ENCODE measurements at regions not wholly inside any gene's neighbourhood (a gene's known extent, or its start where the extent isn't known, plus 50 kb on each side); places are given as distances from the start of the nearest gene placed in this dataset.

- H3K27me3 ChIP-seq (replicated peaks; ENCODE audit: insufficient read depth, low read depth, low read length, poor library complexity), result no peaks in the 10 kb centered on the region
- CTCF ChIA-PET, result no interaction called here
- POLR2A ChIA-PET (ENCODE audit: low non-redundant PET), result no interaction called here
- DNase-seq (ENCODE audit: low spot score), result no peak
- no peak for TF ChIP-seq CTCF (conservative IDR thresholded peaks at IDR 0.05; ENCODE audit: low read depth, low read length)
- TF ChIP-seq EZH2 (IDR thresholded peaks at IDR 0.05; ENCODE audit: borderline replicate concordance, low read depth, low read length, poor library complexity, severe bottlenecking), result no peak
- no peaks in the 10 kb centered on the region for H3K9me3 ChIP-seq (ENCODE audit: low read depth, low read length, poor library complexity, severe bottlenecking)
- H3K36me3 ChIP-seq (ENCODE audit: insufficient read depth, low read length, poor library complexity, severe bottlenecking), result no peaks in the 10 kb centered on the region
- BruUV-seq (replicated peaks), result no TSS peak
- H3K4me3 ChIP-seq (ENCODE audit: low read depth, low read length, poor library complexity, severe bottlenecking), result no peak overlapping the region
- H3K27ac ChIP-seq (ENCODE audit: low read depth, low read length, poor library complexity, severe bottlenecking), result no peak overlapping the region
- intact Hi-C loops (cut with micrococcal nuclease; ENCODE audit: unreplicated experiment), result no loop called here
- H3K4me1 ChIP-seq (ENCODE audit: insufficient read depth, low read length, poor library complexity, severe bottlenecking), result no peaks in the 10 kb centered on the region
Measured at GRCh38 chr4:166293556-166293955, 420.5 kb downstream of the TLL1 start.

GRCh38 chr4:166301266-166301665 is 428.2 kb downstream of the TLL1 start:
- CTCF ChIA-PET, result no interaction called here
- intact Hi-C loops (cut with micrococcal nuclease; ENCODE audit: unreplicated experiment), result no loop called here
- Histone ChIP-seq H3K9me3 (ENCODE audit: low read depth, low read length, poor library complexity, severe bottlenecking) (no peaks in the 10 kb centered on the region), H3K4me1 (ENCODE audit: insufficient read depth, low read length, poor library complexity, severe bottlenecking) (no peaks in the 10 kb centered on the region), H3K36me3 (ENCODE audit: insufficient read depth, low read length, poor library complexity, severe bottlenecking) (no peaks in the 10 kb centered on the region), H3K27ac (ENCODE audit: low read depth, low read length, poor library complexity, severe bottlenecking) (no peak overlapping the region), H3K27me3 (replicated peaks; ENCODE audit: insufficient read depth, low read depth, low read length, poor library complexity) (no peaks in the 10 kb centered on the region), H3K4me3 (ENCODE audit: low read depth, low read length, poor library complexity, severe bottlenecking) (no peak overlapping the region)
- TF ChIP-seq EZH2 (IDR thresholded peaks at IDR 0.05; ENCODE audit: borderline replicate concordance, low read depth, low read length, poor library complexity, severe bottlenecking) (no peak), CTCF (conservative IDR thresholded peaks at IDR 0.05; ENCODE audit: low read depth, low read length) (no peak)
- POLR2A ChIA-PET (ENCODE audit: low non-redundant PET), result no interaction called here
- no peak for DNase-seq (ENCODE audit: low spot score)
- no TSS peak for BruUV-seq (replicated peaks)

GRCh38 chr4:166308647-166309046 is 435.6 kb downstream of the TLL1 start:
- Histone ChIP-seq H3K9me3 (ENCODE audit: low read depth, low read length, poor library complexity, severe bottlenecking) (no peaks in the 10 kb centered on the region), H3K4me3 (ENCODE audit: low read depth, low read length, poor library complexity, severe bottlenecking) (no peak overlapping the region), H3K36me3 (ENCODE audit: insufficient read depth, low read length, poor library complexity, severe bottlenecking) (no peaks in the 10 kb centered on the region), H3K27ac (ENCODE audit: low read depth, low read length, poor library complexity, severe bottlenecking) (no peak overlapping the region), H3K4me1 (ENCODE audit: insufficient read depth, low read length, poor library complexity, severe bottlenecking) (no peaks in the 10 kb centered on the region), H3K27me3 (replicated peaks; ENCODE audit: insufficient read depth, low read depth, low read length, poor library complexity) (no peaks in the 10 kb centered on the region)
- TF ChIP-seq CTCF (conservative IDR thresholded peaks at IDR 0.05; ENCODE audit: low read depth, low read length), result no peak
- no peak for TF ChIP-seq EZH2 (IDR thresholded peaks at IDR 0.05; ENCODE audit: borderline replicate concordance, low read depth, low read length, poor library complexity, severe bottlenecking)
- no TSS peak for BruUV-seq (replicated peaks)
- ChIA-PET POLR2A (ENCODE audit: low non-redundant PET) (no interaction called here), CTCF (no interaction called here)
- DNase-seq (ENCODE audit: low spot score), result no peak
- intact Hi-C loops (cut with micrococcal nuclease; ENCODE audit: unreplicated experiment), result no loop called here
